Uterus (tissue), 2 donors: ENCODE measurements at regions not wholly inside any gene's neighbourhood (a gene's known extent, or its start where the extent isn't known, plus 50 kb on each side); places are given as distances from the start of the nearest gene placed in this dataset.

Experiments used
- CTCF ChIP-seq, 4 experiments: fragments of 200-600 bp in 2 of 4; fragments of 450-650 bp in 2 of 4; sonication (generic) in 2 of 4; IDR thresholded peaks; one replicate each; pipeline ENCODE4 v1.5.1; 2016 to 2019; ENCODE audit warnings: antibody characterized with exemption in 4 of 4, mild to moderate bottlenecking in 2 of 4, moderate library complexity in 1 of 4
- POLR2A ChIP-seq, 2 donors: fragments of 450-650 bp; IDR thresholded peaks; one replicate each; pipeline ENCODE4 v1.6.1; 2016; ENCODE audit warnings: antibody characterized with exemption in 2 of 2, mild to moderate bottlenecking in 1 of 2, moderate library complexity in 1 of 2

GRCh38 chr12:88334271-88334670 lies 192.2 kb downstream of the TMTC3 start:
- no peak for TF ChIP-seq CTCF (IDR thresholded peaks at IDR 0.05)
- TF ChIP-seq POLR2A (IDR thresholded peaks at IDR 0.05) = no peak
